Mucosa of gallbladder (tissue), 1 donor: ENCODE measurements at regions not wholly inside any gene's neighbourhood (a gene's known extent, or its start where the extent isn't known, plus 50 kb on each side); places are given as distances from the start of the nearest gene placed in this dataset.

Experiments used
- DNase-seq: peaks from one replicate; pipeline ENCODE4 v3.0.0-alpha.2; 2020; ENCODE audit warnings: low spot score
- donor health status: DM: no; HTN: no; CAD: no.

- no peak for DNase-seq
These were observed 81.9 kb upstream of the TMLHE start for GRCh38 chrX:155694649-155695048.

DNA sequence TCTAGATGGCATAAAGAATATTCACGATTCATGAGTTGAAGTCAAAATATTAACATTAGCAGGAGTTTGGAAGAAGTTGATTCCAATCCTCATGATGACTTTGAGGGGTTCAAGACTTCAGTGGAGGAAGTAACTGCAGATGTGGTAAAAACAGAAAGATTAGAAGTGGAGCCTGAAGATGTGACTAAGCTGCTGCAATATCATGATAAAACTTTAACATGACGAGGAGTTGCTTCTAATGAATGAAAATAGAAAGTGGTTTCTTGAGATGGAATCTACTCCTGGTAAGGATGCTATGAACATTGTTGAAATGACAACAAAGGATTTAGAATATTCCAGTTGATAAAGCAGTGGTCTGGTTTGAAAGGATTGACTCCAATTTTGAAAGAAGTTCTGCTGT lies 70.1 kb upstream of the TMLHE start:
- DNase-seq = no peak

DNA sequence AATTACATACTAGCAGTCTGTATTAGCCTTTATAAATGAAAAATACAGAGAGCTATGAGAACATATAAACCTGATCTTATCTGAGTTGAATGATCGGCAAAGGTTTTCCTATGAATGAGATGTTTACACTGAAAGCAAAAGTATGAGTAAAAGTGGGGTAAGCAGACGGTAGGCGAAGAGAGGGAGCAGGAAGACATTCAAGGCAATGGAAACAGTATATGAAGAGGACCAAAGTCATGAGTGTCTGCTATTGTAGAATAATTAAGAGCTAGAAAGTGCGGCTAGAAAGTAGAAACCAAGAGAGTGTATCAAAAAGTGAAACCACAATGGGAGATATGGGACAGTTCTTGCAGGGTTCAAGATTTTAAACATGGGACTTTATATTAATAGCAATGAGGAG lies 67.0 kb upstream of the TMLHE start:
- no peak for DNase-seq

DNA sequence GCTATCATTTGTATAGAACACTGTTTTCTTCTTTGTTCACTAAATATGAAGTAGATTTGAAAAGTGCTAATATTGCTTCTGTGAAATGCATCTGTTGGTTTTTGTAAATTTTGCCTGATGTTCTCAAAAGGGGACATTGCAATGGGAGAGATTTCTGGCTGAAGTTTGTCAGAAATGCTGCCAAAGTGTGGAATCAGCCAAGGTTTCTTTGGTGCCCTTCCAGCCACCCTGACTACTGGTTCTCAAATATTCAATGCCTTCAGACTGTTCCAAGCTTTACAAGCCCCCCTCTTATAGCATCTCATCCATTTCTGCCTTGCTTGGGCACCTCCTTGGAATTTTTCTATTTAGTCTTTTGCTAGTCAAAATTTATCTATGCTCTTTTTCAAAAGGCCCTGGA lies 60.6 kb upstream of the TMLHE start:
- no peak for DNase-seq

DNA sequence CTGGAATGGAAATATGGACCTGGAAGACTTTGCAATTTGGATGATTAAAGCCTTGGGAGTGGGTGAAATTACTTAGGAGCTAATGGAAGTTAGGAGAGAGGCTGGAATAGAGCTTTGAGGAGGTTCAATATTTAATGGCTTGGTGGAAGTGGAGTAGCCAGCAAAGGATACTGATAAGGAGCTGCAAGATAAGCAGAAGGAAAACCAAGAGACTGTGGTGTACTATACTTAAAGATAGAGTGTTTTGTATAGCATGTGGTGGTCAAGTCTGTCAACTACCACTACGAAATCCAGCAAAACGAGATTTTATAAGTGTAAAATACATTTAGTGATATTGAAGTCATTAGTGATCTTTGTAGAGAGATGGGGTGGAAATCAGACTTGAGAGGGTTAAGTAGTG lies 54.0 kb upstream of the TMLHE start:
- DNase-seq = no peak
